ENCODE measurements at regions not wholly inside any gene's neighbourhood (a gene's known extent, or its start where the extent isn't known, plus 50 kb on each side); places are given as distances from the start of the nearest gene placed in this dataset.

GRCh38 chr6:128573036-128573435 is 52.6 kb upstream of the PTPRK start:
- TF ChIP-seq CTCF (IDR thresholded peaks at IDR 0.05) = no peak
- no peak for TF ChIP-seq POLR2AphosphoS5 (IDR thresholded peaks at IDR 0.05; ENCODE audit: insufficient read depth in 1 of 2, low read depth in 1 of 2)

All from vagina (tissue), 2 donors.